ENCODE measurements at regions not wholly inside any gene's neighbourhood (a gene's known extent, or its start where the extent isn't known, plus 50 kb on each side); places are given as distances from the start of the nearest gene placed in this dataset.
A peak's percentile ranks its signal among the peaks of the same experiment; 100 is the strongest.

GRCh38 chr4:35900286-35901243 is 343.7 kb downstream of the ARAP2 start:
- no peak for DNase-seq

- no peak for DNase-seq
Measured at GRCh38 chr4:35912174-35912573, 332.1 kb downstream of the ARAP2 start.

- DNase-seq = no peak
Measured at GRCh38 chr4:35918491-35918977, 325.8 kb downstream of the ARAP2 start.

DNA sequence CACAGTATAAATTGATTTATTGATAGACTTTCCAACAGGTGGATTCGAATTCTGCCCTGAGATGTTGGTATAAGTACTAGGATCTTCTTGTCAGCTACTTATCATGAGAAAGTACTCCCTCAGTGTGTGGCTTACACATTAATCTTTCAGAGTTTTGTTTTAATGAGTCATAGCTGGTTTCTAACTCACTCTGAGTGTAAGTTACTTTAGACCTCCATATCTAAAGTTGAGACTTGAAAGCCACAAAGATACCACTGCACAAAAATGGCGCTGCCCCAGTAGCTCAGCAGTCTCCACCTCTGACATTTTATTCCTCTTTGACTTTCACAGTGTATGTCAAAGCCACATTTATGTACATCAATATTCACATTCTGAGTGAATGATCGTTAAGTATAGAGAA is 318.5 kb downstream of the ARAP2 start:
- no peak for DNase-seq

- DNase-seq = no peak
Measured at GRCh38 chr4:35926788-35927187, 317.5 kb downstream of the ARAP2 start.

DNA sequence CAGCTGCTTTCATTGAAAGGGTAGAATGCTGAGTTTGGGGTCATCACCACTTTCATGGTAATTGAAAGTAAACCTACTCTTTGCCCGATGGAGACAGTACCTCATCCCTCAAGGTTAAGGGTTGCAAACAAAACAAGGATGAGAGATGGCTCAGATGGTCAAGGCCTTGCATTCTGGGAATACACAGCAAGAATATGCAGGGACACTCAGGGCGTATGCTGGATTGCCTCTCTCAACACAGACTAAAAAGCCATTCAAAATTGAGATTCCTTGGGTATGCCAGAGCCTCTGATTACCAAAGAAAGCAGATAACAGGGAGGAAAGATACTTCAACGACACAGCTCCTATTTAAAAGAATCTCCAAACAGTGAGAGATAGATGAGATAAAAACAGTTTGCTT is 310.4 kb downstream of the ARAP2 start:
- no peak for DNase-seq

- DNase-seq = peak; percentile 33 to 34
Measured at GRCh38 chr4:35934320-35934981, 309.9 kb downstream of the ARAP2 start.

DNA sequence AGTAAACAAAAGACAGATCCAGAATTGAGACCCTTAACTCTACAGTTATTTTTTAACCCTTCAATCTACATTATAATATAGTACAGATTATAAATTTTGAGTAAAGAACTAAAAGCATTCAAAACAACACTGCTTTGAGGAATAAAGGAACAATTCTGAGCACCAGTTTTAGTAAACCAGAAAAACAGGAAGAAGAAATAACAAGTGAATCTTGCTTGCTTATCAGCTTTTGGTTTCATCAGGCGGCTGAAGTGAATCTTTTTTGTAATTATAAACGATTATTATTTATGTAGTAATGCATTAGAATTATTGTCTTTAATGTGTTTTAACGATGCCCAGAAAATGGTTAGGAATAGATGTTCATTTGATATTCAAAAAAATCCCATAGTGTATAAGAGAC is 305.4 kb downstream of the ARAP2 start:
- DNase-seq = no peak

DNA sequence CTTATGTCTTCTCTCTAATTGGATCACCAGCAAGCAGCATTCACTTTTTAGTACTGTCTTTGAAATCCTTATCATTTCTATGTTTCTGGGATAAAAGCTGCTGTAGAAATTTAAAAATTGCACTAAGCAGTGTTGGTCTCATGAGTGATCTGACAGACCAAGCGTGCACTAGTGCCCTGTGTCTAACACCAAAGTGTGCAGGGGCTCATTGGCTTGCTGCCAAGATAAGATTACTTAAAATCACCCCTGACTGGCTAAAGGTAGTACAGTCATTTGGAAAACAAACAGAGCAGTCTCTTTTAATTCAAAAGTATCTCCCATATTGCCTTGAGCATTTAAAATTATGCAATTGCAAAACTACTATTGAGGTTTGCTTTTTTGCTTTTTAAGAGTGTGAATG is 304.6 kb downstream of the ARAP2 start:
- DNase-seq = peak in 1 of 2 experiments; percentile 47

- no peak for DNase-seq
Measured at GRCh38 chr4:35942092-35942491, 302.2 kb downstream of the ARAP2 start.

GRCh38 chr4:35943606-35944005 is 300.7 kb downstream of the ARAP2 start:
- DNase-seq = no peak

DNA sequence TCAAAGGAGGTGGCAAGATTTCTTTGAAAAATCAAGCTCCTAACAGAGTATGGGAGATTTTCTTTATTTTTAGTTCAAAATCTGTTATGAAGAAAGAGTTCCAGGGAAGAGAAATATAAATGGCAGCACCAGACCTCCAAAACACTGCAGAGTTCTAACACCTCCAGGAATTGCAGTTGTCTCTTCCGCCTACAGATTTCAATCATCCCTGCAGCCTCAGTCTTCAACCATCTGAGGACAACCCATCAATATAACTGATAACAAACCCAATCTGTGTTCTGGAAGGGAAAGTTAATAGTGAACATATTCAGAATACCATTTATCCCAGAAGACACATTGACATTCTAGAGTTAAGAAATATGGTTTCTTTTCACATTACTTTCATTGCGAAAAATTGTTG is 296.1 kb downstream of the ARAP2 start:
- DNase-seq = no peak

DNA sequence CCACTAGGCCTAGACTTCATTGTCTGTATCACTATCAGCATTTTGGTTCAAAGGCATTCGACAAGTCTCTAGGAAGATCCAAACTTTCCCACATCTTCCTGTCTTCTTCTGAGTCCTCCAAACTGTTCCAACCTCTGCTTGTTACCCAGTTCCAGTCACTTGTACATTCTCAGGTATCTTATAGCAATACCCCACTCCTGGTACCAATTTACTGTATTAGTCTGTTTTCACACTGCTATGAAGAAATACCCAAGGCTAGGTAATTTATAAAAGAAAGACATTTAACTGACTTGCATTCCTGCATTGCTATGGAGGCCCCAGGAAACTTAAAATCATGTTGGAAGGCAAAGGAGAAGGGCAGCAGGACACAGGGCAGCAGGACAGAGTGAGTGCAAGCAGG is 293.9 kb downstream of the ARAP2 start:
- DNase-seq = no peak

- no peak for DNase-seq
Measured at GRCh38 chr4:35952751-35953150, 291.6 kb downstream of the ARAP2 start.

DNA sequence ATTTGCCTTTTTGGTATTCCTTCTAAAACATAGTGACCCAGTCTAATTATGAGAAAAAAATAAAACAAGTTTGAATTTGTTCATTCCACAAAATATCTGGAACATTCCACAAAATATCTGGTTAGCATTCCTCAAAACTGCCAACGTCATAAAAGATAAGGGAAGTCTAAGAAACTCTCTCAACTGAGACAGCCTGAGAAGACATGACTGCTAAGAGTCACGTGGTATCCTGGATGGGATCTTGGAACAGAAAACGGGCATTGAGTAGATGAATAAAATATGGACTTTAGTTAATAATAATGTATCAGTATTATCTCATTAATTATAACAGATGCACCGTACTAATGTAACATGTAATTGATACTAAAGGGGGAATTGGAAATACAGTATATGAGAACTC is 280.9 kb downstream of the ARAP2 start:
- no peak for DNase-seq

- DNase-seq = no peak
Measured at GRCh38 chr4:35963974-35964515, 280.3 kb downstream of the ARAP2 start.

GRCh38 chr4:35965300-35965699 is 279.0 kb downstream of the ARAP2 start:
- DNase-seq = no peak

- DNase-seq = no peak
Measured at GRCh38 chr4:35966566-35966965, 277.7 kb downstream of the ARAP2 start.

- no peak for DNase-seq
Measured at GRCh38 chr4:35970366-35970960, 273.9 kb downstream of the ARAP2 start.

GRCh38 chr4:35972814-35973213 is 271.5 kb downstream of the ARAP2 start:
- no peak for DNase-seq

- DNase-seq = no peak
Measured at GRCh38 chr4:35975617-35976355, 268.5 kb downstream of the ARAP2 start.

GRCh38 chr4:35978551-35978950 is 265.8 kb downstream of the ARAP2 start:
- DNase-seq = no peak

DNA sequence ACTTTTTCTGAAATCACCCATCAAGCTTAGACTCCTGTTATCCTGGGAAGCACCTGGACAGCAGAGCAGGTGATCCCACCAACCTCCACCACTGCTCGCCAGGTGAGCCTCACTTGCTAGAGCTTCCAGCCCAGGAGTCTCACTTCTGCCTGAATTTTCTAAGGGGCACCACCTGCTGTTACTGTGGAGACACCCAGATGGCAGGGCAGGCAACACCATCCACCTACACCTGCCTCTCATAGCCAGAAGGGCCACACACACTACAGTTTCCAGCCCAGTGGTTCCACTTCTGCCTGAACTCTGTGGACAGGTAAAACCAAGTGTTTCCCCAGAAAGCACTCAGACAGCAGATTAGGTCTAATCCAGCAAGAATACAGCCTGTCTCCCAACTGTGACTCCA is 262.0 kb downstream of the ARAP2 start:
- no peak for DNase-seq
